ENCODE measurements at regions not wholly inside any gene's neighbourhood (a gene's known extent, or its start where the extent isn't known, plus 50 kb on each side); places are given as distances from the start of the nearest gene placed in this dataset.
"Not testable (repeated sequence)": the region's sequence is repeated elsewhere in the genome, so short reads cannot be mapped to it uniquely, and the experiment has no call there.

DNA sequence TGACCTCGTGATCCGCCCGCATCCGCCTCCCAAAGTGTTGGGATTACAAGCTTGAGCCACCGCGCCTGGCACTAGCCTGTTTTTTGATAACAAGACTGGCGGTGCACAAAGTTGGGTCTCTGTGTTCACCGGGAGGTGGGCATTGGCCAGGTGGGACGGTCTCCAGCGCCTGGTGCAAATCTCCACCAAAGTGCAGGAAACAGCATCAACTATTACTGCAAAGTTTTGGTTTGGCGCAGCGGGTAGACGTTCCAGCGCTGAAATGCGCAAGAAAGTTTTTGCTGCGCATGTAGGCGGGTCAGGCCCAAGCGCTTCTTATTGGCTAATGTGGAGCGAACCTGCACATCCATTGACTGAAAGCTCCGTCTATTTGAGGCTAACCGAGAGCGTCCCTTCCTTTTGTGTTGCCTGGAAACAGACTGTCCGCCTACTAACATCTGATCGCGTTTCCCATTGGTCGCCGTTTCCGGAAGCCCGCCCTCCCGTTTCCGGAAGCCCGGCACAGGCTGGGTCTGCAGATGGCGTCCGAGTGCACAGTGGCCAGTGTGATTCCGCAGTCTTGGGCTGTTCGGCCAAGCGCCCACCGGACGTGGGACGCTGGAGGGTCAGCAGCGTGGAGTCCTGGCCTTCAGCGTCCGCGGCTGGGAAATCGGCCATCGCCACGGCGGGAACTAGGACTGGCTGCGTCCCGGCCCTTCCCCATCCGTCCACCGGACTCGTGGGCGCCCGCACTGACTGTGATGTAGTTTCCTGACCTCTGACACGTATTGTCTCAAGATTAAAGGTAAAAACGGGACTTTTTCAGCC is 53.3 kb upstream of the ZNF527 start:
- H3K4me3 ChIP-seq (ENCODE audit: low read depth, low read length), result peak overlapping the region; percentile 98
- peak; percentile 99 for DNase-seq (ENCODE audit: low read depth)
- TF ChIP-seq CTCF (IDR thresholded peaks at IDR 0.05; ENCODE audit: insufficient read depth, low read depth, low read length), result peak; percentile 27

DNA sequence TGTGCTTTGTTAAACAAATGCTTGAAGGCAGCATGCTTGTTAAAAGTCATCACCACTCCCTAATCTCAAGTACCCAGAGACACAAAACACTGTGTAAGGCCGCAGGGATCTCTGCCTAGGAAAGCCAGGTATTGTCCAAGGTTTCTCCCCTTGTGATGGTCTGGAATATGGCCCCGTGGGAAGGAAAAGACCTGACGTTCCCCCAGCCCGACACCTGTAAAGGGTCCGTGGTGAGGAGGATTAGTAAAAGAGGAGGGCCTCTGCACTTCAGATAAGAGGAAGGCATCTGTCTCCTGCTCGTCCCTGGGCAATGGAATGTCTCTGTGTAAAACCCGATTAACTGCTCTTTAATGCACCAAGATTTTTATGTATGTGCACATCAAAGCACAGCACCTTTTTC is 49.9 kb upstream of the ZNF527 start:
- not testable (repeated sequence) for DNase-seq (ENCODE audit: low read depth); H3K4me3 ChIP-seq (ENCODE audit: low read depth, low read length)
